ENCODE measurements at regions not wholly inside any gene's neighbourhood (a gene's known extent, or its start where the extent isn't known, plus 50 kb on each side); places are given as distances from the start of the nearest gene placed in this dataset.
A peak's percentile ranks its signal among the peaks of the same experiment; 100 is the strongest.
"Not testable (repeated sequence)": the region's sequence is repeated elsewhere in the genome, so short reads cannot be mapped to it uniquely, and the experiment has no call there.

DNA sequence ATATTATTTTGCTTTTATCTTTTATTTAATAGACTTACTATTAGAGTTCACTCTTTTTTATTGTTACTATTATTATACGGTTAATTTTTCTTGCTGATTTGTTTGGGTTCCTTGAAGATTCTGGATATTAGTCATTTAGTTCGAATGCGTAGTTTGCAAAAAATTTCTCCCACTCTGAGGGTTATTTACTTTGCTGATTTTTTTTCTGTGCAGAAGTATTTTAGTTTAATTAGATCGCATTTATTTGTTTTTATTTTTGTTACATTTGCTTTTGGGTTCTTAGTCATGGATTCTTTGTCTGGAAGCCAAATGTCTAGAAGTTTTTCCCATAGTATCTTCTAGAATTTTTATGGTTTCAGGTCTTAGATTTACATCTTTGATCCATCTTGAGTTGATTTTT lies 585.2 kb downstream of the CPS1 start:
- no peak for DNase-seq (ENCODE audit: low read depth in 2 of 2)

- DNase-seq (ENCODE audit: low read depth in 2 of 2) = no peak
These were observed 587.7 kb downstream of the CPS1 start for GRCh38 chr2:211144078-211144477.

GRCh38 chr2:211144974-211145665 lies 588.7 kb downstream of the CPS1 start:
- no peak for DNase-seq (ENCODE audit: low read depth in 2 of 2)

DNA sequence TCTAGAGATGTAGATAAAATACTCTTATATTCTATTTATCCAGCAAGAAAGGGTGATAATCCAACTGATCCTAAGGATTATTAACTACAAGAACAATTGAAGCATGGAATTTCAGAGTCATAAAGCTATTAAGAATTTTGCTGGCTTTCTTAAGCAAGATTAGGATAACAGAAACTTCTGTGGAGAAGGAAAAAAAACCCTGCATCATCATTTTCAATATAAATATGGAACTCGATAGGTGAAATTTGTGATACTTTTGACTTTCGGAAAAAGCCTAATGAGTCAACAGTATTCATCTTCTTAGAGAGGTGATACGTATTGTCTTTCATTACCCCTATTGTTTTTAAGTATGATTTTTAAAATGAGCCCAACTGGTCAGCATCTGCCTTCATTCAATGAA lies 593.3 kb downstream of the CPS1 start:
- DNase-seq (ENCODE audit: low read depth in 2 of 2) = no peak

DNA sequence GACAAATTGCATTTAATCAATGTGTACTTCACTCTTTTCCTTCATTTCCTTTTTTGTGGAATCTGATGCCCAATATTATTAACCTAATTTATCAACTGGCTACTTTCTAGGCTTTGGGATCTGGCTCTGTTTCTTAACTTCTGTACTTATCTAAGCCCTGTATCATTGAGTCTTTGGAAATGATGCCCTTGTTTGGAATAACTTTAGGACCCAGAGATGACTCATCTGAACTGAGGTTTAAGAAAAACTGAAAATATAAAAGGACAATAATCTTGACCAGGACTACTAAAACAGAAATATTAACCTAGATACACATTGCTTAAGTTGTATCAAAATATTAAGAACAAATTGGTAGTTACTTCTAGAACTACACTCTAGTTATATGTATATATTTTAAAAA lies 600.8 kb downstream of the CPS1 start:
- no peak for DNase-seq (ENCODE audit: low read depth in 2 of 2)

- DNase-seq (ENCODE audit: low read depth in 2 of 2) = peak; percentile 43 to 63
These were observed 601.6 kb downstream of the CPS1 start for GRCh38 chr2:211157856-211158463.

- DNase-seq (ENCODE audit: low read depth in 2 of 2) = no peak
These were observed 603.6 kb downstream of the CPS1 start for GRCh38 chr2:211159972-211160371.

DNA sequence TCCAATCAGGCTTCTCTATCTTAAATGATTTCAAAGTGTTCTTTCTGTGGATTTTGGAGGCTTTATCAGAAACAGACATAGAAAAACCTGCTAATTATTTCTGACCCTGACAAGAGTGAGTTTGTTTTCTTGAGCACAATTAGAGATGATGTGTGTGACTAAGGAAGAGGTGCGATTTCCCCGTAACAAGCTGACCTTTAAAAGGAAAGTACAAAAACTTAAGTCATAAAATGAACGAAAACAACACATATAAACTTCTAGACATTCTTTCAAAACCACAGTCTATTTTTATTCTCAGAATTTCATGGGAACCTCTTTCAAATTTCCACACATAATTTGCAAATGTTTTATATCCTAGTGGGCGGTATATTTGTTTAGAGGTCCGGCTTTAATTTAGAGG lies 604.8 kb downstream of the CPS1 start:
- DNase-seq (ENCODE audit: low read depth in 2 of 2) = no peak

- no peak for DNase-seq (ENCODE audit: low read depth in 2 of 2)
These were observed 606.5 kb downstream of the CPS1 start for GRCh38 chr2:211162911-211163310.

DNA sequence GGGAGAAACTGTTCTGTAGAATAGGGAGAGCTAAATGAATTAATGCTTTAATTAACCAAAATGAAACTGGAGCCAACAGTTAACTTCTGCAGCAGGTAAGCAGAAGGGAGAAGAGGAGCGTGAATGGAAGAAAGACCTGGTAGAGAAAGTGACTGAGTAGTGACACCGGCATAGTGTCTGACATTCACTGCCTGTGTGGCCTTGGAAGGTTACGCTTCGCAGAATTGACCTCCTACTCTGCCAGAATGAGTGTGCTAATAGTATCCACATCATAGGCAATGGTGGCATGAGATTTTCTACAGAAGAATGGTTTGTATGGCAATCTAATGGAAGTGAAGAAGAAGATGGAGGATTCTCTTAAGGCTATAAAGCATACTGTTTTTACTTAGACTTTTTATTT lies 614.4 kb downstream of the CPS1 start:
- no peak for DNase-seq (ENCODE audit: low read depth in 2 of 2)

DNA sequence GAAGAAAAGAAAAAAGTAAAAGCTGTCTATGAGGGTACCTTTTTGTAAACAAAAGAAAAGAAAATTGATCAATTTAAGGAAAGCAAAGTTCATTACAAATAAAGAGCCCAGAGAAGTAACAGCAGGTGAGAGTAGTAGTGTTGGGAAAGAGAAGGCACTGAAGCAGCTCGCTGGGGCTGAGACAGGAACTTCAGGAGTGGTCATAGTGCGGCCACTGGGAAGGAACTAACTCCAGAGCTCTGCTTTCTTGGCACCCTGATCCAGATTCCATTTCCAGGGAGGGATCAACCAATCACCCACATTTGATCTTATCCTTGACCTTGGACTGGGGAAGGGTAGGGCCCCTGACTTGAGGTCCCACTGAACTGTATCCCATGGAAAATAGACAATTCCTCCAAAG lies 617.6 kb downstream of the CPS1 start:
- DNase-seq (ENCODE audit: low read depth in 2 of 2) = no peak

DNA sequence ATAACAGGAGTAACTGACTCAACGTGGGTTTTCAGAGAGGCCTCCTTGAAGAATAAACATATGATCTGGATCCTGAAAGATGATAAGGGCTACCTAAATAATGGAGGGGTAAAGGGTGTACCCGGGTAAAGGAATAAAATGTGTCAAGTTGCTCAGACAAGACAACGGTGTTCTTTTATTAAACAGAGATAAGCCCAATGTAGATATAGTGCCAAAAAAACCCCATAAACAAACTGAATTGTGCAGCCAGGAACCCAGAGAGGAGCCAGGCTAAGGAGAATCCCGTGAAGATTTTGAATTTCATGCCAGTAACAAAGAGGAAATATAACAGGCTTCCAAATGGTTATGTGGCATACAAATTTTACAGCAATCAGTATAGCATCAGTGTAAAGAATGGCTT lies 618.2 kb downstream of the CPS1 start:
- no peak for DNase-seq (ENCODE audit: low read depth in 2 of 2)

- no peak for DNase-seq (ENCODE audit: low read depth in 2 of 2)
These were observed 619.6 kb downstream of the CPS1 start for GRCh38 chr2:211175956-211176355.

GRCh38 chr2:211176514-211177141 lies 620.2 kb downstream of the CPS1 start:
- DNase-seq (ENCODE audit: low read depth in 2 of 2) = no peak

DNA sequence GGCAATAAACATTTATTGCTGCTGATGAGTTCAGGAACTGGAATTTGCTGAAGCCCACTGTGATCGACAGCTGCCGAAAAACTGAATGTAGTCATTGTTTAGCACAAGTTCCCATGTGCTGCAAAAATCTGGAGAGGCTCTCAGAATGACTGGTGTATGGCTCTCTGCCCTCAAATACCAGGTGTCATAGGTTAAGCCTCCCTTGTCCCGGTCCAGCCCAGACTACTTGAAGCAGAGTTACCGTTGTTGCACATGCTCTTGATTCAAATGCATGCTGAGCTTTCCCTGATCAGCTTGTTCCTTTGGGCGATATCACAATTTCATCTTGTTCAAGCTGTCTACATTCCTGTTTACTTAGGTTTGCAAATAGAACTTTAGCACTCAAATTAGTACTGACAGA lies 625.2 kb downstream of the CPS1 start:
- DNase-seq (ENCODE audit: low read depth in 2 of 2) = no peak

- no peak for DNase-seq (ENCODE audit: low read depth in 2 of 2)
These were observed 631.2 kb downstream of the CPS1 start for GRCh38 chr2:211187602-211188001.

DNA sequence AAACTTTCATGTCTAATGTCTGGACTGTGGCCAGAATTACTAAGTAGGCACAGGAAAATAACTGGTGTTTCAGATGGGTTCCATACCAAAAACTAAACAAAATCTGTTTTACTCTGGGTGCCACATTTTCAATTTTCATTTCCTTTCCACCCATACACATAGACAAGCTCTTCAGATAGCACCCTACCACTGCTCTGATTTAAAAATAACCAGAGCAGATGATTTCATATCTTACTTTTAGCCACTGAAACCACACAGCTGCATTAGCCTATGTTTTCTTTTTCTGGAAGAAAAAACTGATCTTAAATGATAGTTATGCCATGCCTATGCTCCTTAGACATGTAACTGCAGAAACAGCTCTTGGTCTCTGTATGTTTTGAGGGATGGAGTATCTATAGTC lies 647.6 kb downstream of the CPS1 start:
- DNase-seq (ENCODE audit: low read depth in 2 of 2) = no peak

GRCh38 chr2:211204456-211204855 lies 648.1 kb downstream of the CPS1 start:
- DNase-seq (ENCODE audit: low read depth in 2 of 2) = no peak

DNA sequence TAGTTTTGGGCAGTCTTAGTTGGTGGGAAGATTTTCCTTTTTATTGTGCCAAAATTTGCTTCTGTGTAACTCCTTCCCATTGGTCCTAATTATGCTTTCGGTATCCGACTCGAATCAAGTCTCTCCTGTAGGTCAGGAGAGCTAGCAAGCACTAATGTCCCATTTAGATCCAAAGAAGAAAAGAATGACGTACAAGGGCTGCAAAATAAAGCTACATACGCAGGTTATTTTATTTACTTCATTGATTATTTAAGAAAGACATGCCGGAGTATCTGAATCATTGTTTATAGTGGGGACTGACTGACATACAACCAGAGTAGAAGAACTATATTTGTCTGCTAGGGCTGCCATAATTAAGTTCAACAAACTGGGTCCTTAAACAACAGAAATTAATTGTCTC lies 648.5 kb downstream of the CPS1 start:
- no peak for DNase-seq (ENCODE audit: low read depth in 2 of 2)

DNA sequence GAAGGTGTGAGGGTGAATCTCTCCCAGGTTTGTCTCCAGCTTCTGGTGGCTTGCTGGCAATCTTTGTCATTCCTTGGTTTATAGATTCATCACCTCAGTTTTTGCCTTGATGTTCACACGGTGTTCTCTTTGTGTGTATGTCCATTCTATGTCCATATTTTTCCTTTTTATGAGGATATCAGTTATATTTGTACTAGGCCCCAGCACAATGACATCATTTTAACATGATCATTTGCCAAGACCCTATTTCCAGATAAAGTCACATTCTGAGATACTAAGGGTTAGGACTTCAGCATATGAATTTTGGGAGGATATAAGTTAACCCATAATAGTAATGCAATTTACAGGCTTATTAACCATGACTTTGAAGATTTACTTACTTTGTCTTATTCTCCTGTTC lies 649.0 kb downstream of the CPS1 start:
- DNase-seq (ENCODE audit: low read depth in 2 of 2) = no peak

DNA sequence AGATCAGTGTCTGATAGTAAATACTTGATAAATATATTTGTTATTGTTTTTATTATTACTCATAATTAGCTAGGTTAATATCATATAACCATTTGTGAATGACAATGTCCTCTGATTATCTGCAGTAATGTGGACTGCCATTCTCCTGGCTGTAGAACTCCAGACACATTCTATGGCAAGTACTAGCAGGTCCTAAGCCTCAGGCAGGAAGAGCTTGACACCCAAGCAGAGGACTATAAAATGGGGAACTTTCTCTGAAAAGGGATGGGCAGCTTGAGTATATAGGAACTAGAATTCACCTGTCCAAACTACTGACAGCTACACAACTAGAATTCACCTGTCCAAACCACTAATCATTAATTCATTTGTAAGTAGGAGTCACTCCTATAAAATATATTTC lies 649.4 kb downstream of the CPS1 start:
- DNase-seq (ENCODE audit: low read depth in 2 of 2) = no peak

DNA sequence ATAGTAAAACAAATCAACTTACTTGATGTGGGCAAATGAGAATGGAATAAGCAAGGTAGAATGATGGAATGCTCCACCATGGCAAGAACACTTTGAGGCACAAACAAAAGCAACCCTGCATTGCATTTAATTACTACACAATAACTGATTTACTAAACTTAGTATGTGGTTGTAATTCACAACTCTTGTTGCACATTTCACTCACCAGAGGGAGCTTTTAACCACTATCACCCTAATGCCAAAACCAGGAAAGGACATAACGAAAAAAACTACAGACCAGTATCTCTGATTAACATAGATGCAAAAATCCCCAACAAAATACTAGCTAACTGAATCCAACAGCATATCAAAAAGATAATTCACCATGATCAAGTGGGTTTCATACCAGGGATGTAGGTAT lies 659.8 kb downstream of the CPS1 start:
- DNase-seq (ENCODE audit: low read depth in 2 of 2) = no peak

DNA sequence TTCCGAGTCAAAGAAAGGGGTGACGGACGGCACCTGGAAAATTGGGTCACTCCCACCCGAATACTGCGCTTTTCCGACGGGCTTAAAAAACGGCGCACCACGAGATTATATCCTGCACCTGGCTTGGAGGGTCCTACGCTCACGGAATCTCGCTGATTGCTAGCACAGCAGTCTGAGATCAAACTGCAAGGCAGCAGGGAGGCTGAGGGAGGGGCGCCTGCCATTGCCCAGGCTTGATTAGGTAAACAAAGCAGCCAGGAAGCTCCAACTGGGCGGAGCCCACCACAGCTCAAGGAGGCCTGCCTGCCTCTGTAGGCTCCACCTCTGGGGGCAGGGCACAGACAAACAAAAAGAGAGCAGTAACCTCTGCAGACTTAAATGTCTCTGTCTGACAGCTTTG lies 663.1 kb downstream of the CPS1 start:
- DNase-seq (ENCODE audit: low read depth in 2 of 2) = not testable (repeated sequence)
